ENCODE measurements at regions not wholly inside any gene's neighbourhood (a gene's known extent, or its start where the extent isn't known, plus 50 kb on each side); places are given as distances from the start of the nearest gene placed in this dataset.
A peak's percentile ranks its signal among the peaks of the same experiment; 100 is the strongest.

GRCh38 chr2:21694079-21694878 lies 570.5 kb downstream of the TDRD15 start:
- no peak for DNase-seq

- no peak for DNase-seq
Measured at GRCh38 chr2:21696900-21697299, 573.1 kb downstream of the TDRD15 start.

- DNase-seq = no peak
Measured at GRCh38 chr2:21700644-21701043, 576.9 kb downstream of the TDRD15 start.

- DNase-seq = no peak
Measured at GRCh38 chr2:21710031-21710430, 586.3 kb downstream of the TDRD15 start.

- DNase-seq = no peak
Measured at GRCh38 chr2:21710496-21710895, 586.7 kb downstream of the TDRD15 start.

GRCh38 chr2:21715887-21716286 lies 592.1 kb downstream of the TDRD15 start:
- peak; percentile 3 to 12 for DNase-seq

GRCh38 chr2:21727101-21727500 lies 603.3 kb downstream of the TDRD15 start:
- no peak for DNase-seq

GRCh38 chr2:21728133-21728532 lies 604.4 kb downstream of the TDRD15 start:
- no peak for DNase-seq

- no peak for DNase-seq
Measured at GRCh38 chr2:21730141-21730540, 606.4 kb downstream of the TDRD15 start.

GRCh38 chr2:21740484-21740883 lies 616.7 kb downstream of the TDRD15 start:
- DNase-seq = no peak

GRCh38 chr2:21746499-21746898 lies 622.7 kb downstream of the TDRD15 start:
- no peak for DNase-seq

- no peak for DNase-seq
Measured at GRCh38 chr2:21748501-21748900, 624.7 kb downstream of the TDRD15 start.

GRCh38 chr2:21754164-21754788 lies 630.5 kb downstream of the TDRD15 start:
- no peak for DNase-seq

GRCh38 chr2:21757805-21758430 lies 634.1 kb downstream of the TDRD15 start:
- no peak for DNase-seq

- no peak for DNase-seq
Measured at GRCh38 chr2:21759819-21760218, 636.1 kb downstream of the TDRD15 start.

- DNase-seq = peak; percentile 31 to 34
Measured at GRCh38 chr2:21761361-21761760, 637.6 kb downstream of the TDRD15 start.

- no peak for DNase-seq
Measured at GRCh38 chr2:21763501-21763900, 639.7 kb downstream of the TDRD15 start.

GRCh38 chr2:21770787-21771186 lies 647.0 kb downstream of the TDRD15 start:
- no peak for DNase-seq

GRCh38 chr2:21772624-21773023 lies 648.9 kb downstream of the TDRD15 start:
- DNase-seq = no peak

GRCh38 chr2:21773168-21773567 lies 649.4 kb downstream of the TDRD15 start:
- no peak for DNase-seq

- no peak for DNase-seq
Measured at GRCh38 chr2:21774691-21775368, 651.1 kb downstream of the TDRD15 start.

GRCh38 chr2:21779786-21780185 lies 656.0 kb downstream of the TDRD15 start:
- no peak for DNase-seq
